Left ventricle myocardium superior (tissue), 1 donor: ENCODE measurements at regions not wholly inside any gene's neighbourhood (a gene's known extent, or its start where the extent isn't known, plus 50 kb on each side); places are given as distances from the start of the nearest gene placed in this dataset.

Experiments used
- ATAC-seq: fragments of 200-7000 bp; cut with Tn5 transposase; one replicate; pipeline ENCODE4 v1.9.1; 2020; ENCODE audit warnings: mild to moderate bottlenecking, moderate library complexity
- DNase-seq: peaks from one replicate; pipeline ENCODE4 v3.0.0-alpha.2; 2020
- intact Hi-C: fragments of 100-400 bp; cut with micrococcal nuclease; formaldehyde crosslinking; loops from one replicate; pipeline ENCODE4 v1.11.0; 2022
- donor health status: DM: no; HTN: yes; CAD: no; lungs with severe emphysema.

DNA sequence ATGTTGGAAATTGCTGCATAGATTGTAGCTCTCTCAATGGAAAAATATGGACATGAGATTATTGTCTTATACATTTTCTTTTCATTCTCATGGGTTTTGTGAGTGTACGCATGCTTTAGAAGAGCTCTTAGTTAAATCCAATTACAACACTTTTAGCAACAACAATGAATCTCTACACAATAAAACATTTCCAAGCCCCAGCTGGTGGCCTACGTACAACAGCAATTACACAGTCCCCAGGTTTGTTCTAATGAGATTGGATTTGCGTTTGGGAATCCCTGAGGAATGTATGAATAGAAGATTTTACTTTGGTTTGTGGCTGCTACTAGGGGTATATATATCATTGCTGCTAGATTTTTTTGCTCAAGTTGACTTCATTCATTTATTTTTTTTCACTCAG, 98.6 kb downstream of the FHDC1 start:
- intact Hi-C loops = no loop called here
- DNase-seq (no peak), ATAC-seq (no peak)

GRCh38 chr4:153036931-153037482, 100.9 kb downstream of the FHDC1 start:
- intact Hi-C loops = no loop called here
- ATAC-seq (no peak), DNase-seq (no peak)

GRCh38 chr4:153038623-153039311, 102.6 kb downstream of the FHDC1 start:
- intact Hi-C loops = no loop called here
- ATAC-seq = no peak
- no peak for DNase-seq

GRCh38 chr4:153039542-153040185, 103.5 kb downstream of the FHDC1 start:
- ATAC-seq = no peak
- no peak for DNase-seq
- intact Hi-C loops = no loop called here

DNA sequence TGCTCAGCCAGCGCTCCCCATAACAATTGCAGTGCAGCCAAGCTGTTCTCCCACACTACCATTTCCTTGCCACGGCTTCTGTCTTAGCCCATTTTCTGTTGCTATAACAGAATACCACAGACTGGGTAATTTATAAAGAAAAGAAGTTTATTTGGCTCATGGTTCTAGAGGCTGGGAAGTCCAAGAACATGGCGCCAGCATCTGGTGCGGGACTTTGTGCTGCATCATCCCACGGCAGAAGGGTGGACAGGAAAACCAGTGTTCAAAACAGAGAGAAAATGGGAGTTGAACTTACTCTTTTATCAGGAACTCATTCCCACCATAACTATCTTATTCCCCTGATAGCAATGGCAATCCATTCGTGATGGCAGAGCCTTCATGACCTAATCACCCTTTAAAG, 104.6 kb downstream of the FHDC1 start:
- DNase-seq = no peak
- intact Hi-C loops = no loop called here
- ATAC-seq = no peak

DNA sequence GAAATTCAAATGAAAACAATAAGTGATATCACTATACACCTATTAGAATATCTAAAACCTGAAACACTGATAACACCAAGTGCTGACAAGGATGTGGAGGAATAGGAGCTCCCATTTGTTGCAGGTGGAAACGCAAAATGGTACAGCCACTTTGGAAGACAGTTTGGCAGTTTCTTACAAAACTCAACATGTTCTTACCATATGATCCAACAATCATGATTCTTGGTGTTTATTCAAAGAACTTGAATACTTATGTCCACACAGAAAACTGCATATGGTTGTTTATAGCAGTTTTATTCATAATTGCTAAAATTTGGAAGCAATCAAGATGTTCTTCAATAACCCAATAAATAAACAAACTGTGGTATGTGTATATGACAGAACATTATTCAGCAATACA, 107.9 kb downstream of the FHDC1 start:
- ATAC-seq (no peak), DNase-seq (no peak)
- intact Hi-C loops = no loop called here

DNA sequence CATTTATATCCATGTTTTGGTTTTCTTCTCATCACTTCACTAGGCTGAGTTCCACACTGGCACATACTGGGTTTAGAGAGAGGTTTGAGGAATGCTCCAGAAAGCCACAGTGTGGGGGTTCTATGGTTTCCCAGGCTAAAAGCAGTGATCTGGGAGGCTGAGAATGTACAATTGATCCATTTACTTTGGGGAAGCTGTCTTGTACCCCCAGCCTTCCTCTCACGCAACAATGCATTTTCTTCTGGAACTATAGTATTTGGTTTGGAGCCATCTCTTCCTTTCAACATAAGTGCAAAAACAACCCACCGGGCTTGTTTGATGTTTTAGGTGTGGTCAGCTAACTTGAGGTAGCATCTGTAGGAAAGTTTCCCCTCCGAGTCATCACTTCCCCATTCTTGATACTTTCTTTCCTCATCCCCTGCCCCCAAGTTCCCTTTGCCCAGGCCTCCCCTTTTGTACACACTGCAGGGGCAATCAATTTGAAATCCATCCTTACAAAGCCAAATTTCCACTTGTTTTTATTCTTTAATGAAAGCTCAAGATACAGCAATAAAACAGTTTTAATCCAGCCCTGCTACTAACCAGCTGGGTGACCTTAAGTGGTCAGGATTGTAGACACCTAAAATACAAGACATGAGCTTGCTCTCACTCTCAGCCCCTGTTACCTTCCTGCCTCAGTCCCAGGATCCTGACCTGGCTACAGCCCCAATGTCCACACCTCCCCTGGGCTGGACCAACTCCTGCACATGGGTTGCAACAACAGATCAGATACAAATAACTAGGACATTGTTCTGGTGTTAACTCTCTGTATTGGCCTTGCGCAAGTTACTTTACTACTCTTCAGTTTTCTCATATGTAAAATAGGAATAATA, 109.2 kb downstream of the FHDC1 start:
- intact Hi-C loops = no loop called here
- no peak for ATAC-seq
- no peak for DNase-seq

DNA sequence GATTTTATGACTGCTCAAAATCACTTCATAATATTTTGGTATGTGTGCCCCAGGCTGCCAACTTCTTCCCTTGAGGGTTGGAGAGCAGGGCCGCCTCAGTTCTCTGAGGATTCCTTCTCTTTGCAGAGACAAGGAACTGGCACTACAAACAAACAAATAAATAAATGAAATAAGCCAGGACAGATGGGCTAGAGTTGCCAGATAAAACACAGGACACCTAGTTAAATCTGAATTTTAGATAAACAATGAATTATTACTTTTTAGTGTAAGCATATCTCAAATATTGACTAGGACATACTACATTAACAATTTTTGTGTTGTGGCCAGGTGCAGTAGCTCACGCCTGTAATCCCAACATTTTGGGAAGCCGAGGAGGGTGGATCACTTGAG, 122.5 kb downstream of the FHDC1 start:
- DNase-seq = no peak
- intact Hi-C loops = no loop called here
- no peak for ATAC-seq

DNA sequence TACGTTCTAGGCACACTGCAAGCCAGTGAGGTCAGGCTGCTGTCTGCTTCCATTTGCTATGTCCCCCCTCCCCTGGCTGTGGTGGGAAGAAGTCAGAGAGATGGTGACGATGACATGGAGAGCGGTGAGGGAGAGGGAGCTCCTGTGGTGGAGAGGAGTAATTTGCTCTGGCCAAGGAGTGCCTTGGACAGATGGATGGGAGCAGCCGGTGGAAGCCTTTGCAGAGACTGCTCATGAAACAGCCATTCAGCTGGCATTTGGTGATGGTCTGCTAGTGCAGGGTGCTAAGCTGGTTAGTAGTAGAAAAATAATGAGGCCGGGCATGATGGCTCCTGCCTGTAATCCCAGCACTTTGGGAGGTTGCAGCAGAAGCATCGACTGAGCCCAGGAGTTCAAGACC, 124.1 kb downstream of the FHDC1 start:
- DNase-seq (no peak), ATAC-seq (no peak)
- intact Hi-C loops = no loop called here

GRCh38 chr4:153061971-153062370, 125.8 kb downstream of the FHDC1 start:
- intact Hi-C loops = no loop called here
- DNase-seq = no peak
- no peak for ATAC-seq

GRCh38 chr4:153062652-153063168, 126.6 kb downstream of the FHDC1 start:
- ATAC-seq = no peak
- no peak for DNase-seq
- intact Hi-C loops = no loop called here

DNA sequence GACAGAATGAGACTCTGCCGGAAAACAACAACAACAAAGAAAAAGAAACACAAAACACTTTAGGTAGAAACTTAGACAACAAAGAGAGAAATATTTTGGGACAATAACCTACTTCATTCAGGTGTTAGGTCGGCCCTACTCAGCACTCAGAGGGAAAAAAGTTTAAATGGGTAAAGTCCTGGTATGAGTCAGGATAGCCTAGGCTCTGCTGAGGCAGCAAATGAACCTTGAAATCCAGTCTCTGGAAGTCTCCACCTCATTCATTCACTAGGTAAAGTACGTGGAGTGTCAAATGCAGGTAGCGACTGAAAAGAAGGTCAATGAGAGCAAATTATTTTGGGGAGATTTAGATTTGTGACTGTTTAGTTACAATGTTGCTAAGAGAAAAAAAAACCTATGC, 127.4 kb downstream of the FHDC1 start:
- intact Hi-C loops = no loop called here
- DNase-seq = no peak
- no peak for ATAC-seq

- intact Hi-C loops = no loop called here
- DNase-seq (no peak), ATAC-seq (no peak)
Observed at GRCh38 chr4:153064571-153064970, 128.4 kb downstream of the FHDC1 start.

DNA sequence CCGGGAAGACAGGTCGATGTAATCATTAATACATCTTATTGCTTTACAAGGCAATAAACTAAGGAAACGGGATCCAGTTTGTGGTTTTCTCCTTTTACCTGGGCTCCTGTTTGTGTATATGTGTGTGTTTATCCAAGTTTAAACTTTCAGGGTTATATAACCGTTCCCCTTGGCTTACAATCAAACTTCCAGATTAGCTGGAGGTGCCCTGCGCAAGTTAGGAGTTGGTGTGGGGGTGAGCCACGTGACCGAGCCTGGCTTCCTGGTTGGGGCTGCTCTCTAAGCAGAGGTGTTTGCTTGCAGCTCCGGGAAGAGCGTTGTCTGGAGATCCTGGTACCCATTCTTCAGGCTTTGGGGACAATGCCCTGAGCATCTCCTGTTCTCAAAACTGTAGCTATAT, 129.2 kb downstream of the FHDC1 start:
- no peak for DNase-seq
- no peak for ATAC-seq
- intact Hi-C loops = no loop called here

GRCh38 chr4:153067376-153067775, 131.3 kb downstream of the FHDC1 start:
- intact Hi-C loops = no loop called here
- no peak for ATAC-seq
- no peak for DNase-seq

DNA sequence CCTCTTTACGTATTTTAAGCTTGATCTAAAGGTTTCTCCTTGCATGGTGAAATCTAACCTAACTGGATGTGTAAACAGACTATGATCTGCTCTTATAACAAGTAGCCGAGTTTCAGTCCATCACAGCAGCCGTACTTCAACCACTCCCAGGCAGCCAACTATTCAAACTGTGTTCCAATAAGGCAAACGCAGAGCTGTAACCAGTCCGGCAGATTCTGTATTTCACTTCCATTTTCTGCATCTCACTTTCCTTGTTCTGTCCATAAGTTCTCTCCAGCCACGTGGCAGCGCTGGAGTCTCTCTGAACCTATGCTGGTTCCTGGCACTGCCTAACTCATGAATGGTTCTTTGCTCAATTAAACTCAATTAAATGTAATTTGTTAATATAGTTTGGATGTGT, 132.6 kb downstream of the FHDC1 start:
- DNase-seq = no peak
- intact Hi-C loops = no loop called here
- no peak for ATAC-seq

- ATAC-seq (no peak), DNase-seq (no peak)
- intact Hi-C loops = no loop called here
Observed at GRCh38 chr4:153071958-153072598, 132.2 kb upstream of the TRIM2 start.

- no peak for ATAC-seq
- intact Hi-C loops = no loop called here
- DNase-seq = no peak
Observed at GRCh38 chr4:153072661-153073060, 131.6 kb upstream of the TRIM2 start.

- intact Hi-C loops = no loop called here
- ATAC-seq = no peak
- no peak for DNase-seq
Observed at GRCh38 chr4:153074486-153074885, 129.8 kb upstream of the TRIM2 start.
